ENCODE measurements at regions not wholly inside any gene's neighbourhood (a gene's known extent, or its start where the extent isn't known, plus 50 kb on each side); places are given as distances from the start of the nearest gene placed in this dataset.

DNA sequence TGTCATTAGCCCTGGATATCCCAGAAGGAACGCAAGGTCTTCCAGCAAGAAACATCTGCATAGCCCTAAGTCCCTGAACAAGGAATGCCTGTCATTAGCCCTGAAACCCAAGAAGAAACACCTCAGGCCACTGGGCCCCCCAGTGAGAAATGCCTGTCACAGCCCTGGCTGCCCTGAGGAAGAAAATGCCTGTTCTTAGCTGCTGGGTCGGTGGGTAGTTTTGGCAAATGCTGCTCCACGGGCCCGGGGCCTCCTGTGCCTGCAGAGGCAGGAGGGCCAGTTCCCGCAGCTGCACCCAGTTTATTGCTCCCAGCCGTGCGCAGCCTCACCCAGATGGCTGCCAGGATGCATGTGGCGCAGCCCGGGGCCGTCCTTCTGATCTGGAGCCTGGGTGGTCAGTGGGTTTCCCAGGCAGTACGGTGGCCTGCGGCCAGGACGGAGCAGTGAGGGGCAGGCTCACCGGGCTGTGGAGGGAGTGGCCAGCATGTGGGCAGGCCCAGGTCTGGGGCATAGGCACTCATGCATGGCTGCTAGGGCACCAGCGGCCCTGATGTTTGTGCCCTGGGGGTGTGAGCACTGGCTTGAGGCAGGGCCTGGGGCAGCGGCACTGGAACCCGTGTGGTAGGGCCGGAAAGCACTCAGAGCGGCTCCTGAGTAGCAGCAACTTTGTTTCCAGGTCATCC lies 219.0 kb downstream of the ERMARD start:
- no peak for TF ChIP-seq POLR2A (IDR thresholded peaks at IDR 0.05; ENCODE audit: extremely low read depth, insufficient read length)
- TF ChIP-seq MYC (IDR thresholded peaks at IDR 0.05; ENCODE audit: low read depth, low read length), result no peak
- TF ChIP-seq, protein P1, sequence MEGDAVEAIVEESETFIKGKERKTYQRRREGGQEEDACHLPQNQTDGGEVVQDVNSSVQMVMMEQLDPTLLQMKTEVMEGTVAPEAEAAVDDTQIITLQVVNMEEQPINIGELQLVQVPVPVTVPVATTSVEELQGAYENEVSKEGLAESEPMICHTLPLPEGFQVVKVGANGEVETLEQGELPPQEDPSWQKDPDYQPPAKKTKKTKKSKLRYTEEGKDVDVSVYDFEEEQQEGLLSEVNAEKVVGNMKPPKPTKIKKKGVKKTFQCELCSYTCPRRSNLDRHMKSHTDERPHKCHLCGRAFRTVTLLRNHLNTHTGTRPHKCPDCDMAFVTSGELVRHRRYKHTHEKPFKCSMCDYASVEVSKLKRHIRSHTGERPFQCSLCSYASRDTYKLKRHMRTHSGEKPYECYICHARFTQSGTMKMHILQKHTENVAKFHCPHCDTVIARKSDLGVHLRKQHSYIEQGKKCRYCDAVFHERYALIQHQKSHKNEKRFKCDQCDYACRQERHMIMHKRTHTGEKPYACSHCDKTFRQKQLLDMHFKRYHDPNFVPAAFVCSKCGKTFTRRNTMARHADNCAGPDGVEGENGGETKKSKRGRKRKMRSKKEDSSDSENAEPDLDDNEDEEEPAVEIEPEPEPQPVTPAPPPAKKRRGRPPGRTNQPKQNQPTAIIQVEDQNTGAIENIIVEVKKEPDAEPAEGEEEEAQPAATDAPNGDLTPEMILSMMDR (IDR thresholded peaks at IDR 0.05; ENCODE audit: low read depth, low read length), result no peak
- TF ChIP-seq, protein P2, sequence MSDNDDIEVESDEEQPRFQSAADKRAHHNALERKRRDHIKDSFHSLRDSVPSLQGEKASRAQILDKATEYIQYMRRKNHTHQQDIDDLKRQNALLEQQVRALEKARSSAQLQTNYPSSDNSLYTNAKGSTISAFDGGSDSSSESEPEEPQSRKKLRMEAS (IDR thresholded peaks at IDR 0.05; ENCODE audit: low read depth, low read length), result no peak
- H3K4me3 ChIP-seq (ENCODE audit: low read depth, low read length), result no peak overlapping the region
- no peak for DNase-seq (ENCODE audit: low read depth)

DNA sequence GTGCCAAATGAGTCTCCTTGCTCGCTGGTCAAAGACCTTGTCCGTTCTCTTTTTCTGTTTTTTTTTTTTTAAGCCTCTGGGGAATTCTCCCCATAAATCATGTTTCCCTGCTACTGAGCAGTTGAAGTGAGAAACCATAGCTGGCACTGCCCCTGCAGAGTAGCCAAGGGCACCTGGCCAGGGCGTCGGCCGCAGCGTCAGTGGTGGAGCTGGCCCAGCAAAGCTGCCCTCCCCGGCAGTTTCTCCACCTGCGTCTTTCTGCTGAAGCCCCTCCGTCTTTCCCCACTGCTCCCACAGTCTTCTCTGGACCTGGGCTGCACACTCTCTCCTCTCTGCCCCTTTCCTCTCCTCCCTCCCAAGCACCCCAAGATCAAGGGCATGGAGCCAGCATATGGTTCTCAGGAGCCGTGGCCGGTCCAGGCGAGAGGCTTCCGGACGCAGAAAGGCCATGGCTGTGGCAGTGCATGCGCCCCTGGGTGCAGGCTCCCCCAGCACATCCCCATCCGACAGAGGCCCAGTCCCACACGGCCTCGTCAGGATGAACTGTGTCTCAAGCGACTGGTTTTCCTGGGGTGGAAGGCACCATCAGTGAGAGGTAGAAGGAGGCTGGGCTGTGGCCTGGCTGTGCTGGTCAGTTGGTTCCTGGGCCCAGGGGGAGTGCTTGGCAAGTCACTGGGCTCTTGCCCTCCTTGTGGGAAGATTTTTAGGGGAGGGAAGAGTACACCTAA lies 218.1 kb downstream of the ERMARD start:
- TF ChIP-seq MYC (IDR thresholded peaks at IDR 0.05; ENCODE audit: low read depth, low read length), result no peak
- TF ChIP-seq, protein P2 (IDR thresholded peaks at IDR 0.05; ENCODE audit: low read depth, low read length), result no peak
- TF ChIP-seq POLR2A (IDR thresholded peaks at IDR 0.05; ENCODE audit: extremely low read depth, insufficient read length), result no peak
- TF ChIP-seq, protein P1 (IDR thresholded peaks at IDR 0.05; ENCODE audit: low read depth, low read length), result no peak
- H3K4me3 ChIP-seq (ENCODE audit: low read depth, low read length), result no peak overlapping the region
- no peak for DNase-seq (ENCODE audit: low read depth)

DNA sequence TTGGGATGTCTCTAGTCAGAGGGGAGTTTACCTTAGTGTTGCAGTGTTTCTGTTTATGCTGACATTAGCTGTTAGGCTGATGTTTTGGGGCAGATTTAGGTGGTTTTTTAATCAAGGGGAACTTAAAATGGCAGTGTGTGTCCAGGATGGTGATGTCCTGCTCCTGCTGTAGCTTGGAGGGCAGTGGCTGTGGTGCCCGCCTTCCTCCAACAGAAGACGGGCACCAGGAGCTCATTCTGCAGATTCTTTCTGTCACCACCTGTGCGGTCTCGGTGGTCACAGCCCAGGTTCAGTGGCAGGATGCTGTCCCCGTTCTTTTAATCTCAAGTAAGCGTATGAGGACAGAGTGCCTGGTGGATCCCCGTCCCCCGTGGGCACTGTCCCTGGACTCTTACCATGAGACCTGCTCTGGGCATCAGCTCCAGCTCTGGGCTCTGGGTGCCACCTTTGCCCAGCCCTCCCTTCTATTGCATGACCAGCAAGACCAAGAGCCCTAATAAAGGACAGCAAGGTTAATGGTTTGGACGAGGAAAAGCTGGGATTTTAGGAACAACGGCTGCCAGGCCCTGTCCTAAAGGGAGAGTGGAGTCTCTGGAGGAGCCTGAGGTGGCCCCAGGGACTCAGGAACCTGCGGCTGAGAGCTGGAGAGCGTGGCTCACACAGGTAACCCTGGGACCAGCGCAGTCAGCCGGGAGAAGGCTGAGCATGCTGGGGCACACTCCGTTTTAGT lies 217.3 kb downstream of the ERMARD start:
- no peak for TF ChIP-seq MYC (IDR thresholded peaks at IDR 0.05; ENCODE audit: low read depth, low read length)
- TF ChIP-seq, protein P2 (IDR thresholded peaks at IDR 0.05; ENCODE audit: low read depth, low read length), result no peak
- TF ChIP-seq, protein P1 (IDR thresholded peaks at IDR 0.05; ENCODE audit: low read depth, low read length), result no peak
- no peak for TF ChIP-seq POLR2A (IDR thresholded peaks at IDR 0.05; ENCODE audit: extremely low read depth, insufficient read length)
- no peak overlapping the region for H3K4me3 ChIP-seq (ENCODE audit: low read depth, low read length)
- no peak for DNase-seq (ENCODE audit: low read depth)

DNA sequence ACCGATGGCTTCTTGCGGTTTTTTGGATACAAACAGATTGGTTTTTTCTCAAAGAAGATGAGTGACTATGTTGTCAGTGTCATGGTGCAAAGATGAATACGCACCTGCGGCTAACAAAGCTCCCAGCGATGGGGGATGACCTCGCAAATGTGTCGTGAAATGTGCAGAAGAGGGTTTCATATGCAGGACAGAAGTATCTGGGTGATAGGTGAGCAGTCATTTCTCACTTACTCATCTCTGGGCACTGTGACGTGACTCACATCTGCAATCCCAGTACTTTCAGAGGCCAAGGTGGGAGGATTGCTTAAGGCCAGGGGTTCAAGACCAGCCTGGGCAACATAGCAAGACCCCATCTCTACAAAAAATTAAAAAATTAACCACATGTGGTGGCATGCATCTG lies 216.3 kb downstream of the ERMARD start:
- DNase-seq (ENCODE audit: low read depth), result no peak
- H3K4me3 ChIP-seq (ENCODE audit: low read depth, low read length), result no peak overlapping the region
- TF ChIP-seq, protein P1 (IDR thresholded peaks at IDR 0.05; ENCODE audit: low read depth, low read length), result no peak
- TF ChIP-seq, protein P2 (IDR thresholded peaks at IDR 0.05; ENCODE audit: low read depth, low read length), result no peak
- TF ChIP-seq POLR2A (IDR thresholded peaks at IDR 0.05; ENCODE audit: extremely low read depth, insufficient read length), result no peak
- TF ChIP-seq MYC (IDR thresholded peaks at IDR 0.05; ENCODE audit: low read depth, low read length), result no peak

DNA sequence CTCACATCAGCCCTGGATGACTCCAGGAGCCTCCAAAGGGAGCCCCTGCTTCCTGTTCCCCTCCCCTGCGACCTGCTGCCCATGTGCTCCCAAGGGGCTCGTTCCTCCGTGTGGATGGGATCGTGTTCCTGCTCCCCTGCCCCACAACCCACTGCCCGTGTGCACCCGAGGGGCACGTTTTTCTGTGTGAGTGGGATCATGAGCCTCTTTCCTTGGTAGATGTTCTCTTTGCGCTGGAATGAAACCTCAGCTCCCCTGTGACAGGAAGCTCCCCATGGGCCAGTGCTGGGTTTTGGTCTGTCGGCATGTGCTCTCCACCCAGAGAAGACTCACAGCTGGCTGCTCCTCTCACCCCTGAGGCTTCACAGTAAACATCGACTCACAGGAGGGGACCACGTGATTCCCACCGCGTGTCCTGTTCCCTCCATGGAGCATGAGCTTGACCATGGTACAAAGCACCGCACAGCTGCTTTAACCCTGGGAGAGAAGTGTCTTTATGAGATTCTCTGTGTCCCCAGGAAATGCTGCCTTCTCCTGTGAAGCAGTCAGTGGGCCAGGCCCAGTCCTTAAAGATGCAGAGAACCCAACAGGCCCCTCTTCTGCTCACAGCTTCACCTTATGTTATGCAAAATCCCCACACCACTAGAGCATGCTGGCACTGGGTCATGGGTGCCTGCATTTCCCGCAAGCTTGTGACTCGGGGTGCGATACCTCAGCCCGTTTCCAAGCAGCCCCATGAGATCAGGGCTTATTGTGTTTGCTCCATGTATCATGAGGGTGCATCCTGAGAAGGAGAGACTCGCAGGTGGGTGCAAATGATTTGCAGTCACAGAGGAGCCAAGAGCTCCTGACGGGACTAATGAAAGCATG lies 215.1 kb downstream of the ERMARD start:
- DNase-seq (ENCODE audit: low read depth), result peak; percentile 38
- no peak for TF ChIP-seq POLR2A (IDR thresholded peaks at IDR 0.05; ENCODE audit: extremely low read depth, insufficient read length)
- TF ChIP-seq, protein P2 (IDR thresholded peaks at IDR 0.05; ENCODE audit: low read depth, low read length), result 0 out of 2 replicates have a peak, but pooled peaks have one; percentile 23
- TF ChIP-seq MYC (IDR thresholded peaks at IDR 0.05; ENCODE audit: low read depth, low read length), result no peak
- TF ChIP-seq, protein P1 (IDR thresholded peaks at IDR 0.05; ENCODE audit: low read depth, low read length), result no peak
- H3K4me3 ChIP-seq (ENCODE audit: low read depth, low read length), result no peak overlapping the region
